Neural progenitor cell (in vitro differentiated cells): ENCODE measurements at regions not wholly inside any gene's neighbourhood (a gene's known extent, or its start where the extent isn't known, plus 50 kb on each side); places are given as distances from the start of the nearest gene placed in this dataset.

Experiments
- CTCF ChIP-seq: fragments of 200-600 bp; sonication (generic); IDR thresholded peaks from 2 replicates; pipeline ENCODE4 v1.5.1; 2017; ENCODE audit warnings: antibody characterized with exemption, mild to moderate bottlenecking
- EZH2 ChIP-seq: fragments of 200-600 bp; sonication (generic); IDR thresholded peaks from 2 replicates; pipeline ENCODE4 v1.6.1; 2017; ENCODE audit warnings: antibody characterized with exemption, mild to moderate bottlenecking, moderate library complexity

DNA sequence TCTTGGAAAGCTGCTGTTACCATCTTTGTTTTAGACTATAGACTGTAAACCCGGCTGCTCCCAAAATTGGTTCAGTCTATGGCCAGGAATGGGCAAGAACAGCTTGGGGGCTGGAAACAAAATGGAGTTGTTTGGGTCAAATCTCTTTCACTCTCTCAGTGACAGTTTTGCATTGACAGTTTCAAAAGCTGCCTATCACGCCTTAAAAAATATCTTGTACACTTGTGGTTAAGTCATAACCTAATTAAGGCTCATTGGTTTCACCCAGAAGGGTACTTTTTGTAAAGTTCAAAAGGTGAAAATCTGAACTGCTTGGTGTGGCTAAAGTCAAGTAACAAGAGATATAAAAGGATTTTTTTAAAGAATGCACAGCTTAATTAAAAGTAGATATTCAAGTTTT lies 76.1 kb upstream of the PRL start:
- TF ChIP-seq CTCF, result no peak
- TF ChIP-seq EZH2, result no peak
